Lower leg skin (tissue), 3 donors: ENCODE measurements at regions not wholly inside any gene's neighbourhood (a gene's known extent, or its start where the extent isn't known, plus 50 kb on each side); places are given as distances from the start of the nearest gene placed in this dataset.

ENCODE experiments used
- POLR2A ChIP-seq, 2 donors: fragments of 450-650 bp; IDR thresholded peaks; one replicate each; pipeline ENCODE4 v1.6.1; 2016 to 2017; ENCODE audit warnings: antibody characterized with exemption in 2 of 2, mild to moderate bottlenecking in 1 of 2, moderate library complexity in 1 of 2
- TF ChIP-seq, protein P1 (sequence below), 3 donors: fragments of 450-650 bp; IDR thresholded peaks; one replicate each; pipeline ENCODE4 v1.5.1; 2016; ENCODE audit warnings: antibody characterized with exemption in 3 of 3, mild to moderate bottlenecking in 3 of 3, moderate library complexity in 2 of 3

DNA sequence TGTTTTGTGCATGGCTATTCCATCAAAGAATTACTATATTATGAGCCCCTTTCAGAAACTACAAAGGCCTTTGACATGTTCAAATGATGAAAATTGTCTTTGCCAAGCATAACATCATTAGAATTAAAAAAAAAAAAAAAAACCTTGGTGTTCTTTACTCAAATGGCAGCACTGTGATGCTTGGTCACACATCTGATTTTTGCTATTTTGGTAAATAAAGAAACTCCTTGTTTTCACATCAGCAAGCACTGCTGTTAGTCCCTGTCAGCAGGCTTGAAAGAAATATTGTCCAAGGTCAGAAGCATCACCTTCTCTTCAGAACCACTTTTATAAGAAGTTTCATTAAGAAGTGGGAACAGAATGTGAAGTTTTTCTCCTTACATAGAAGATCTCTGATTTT, 537.3 kb downstream of the MFSD1 start:
- TF ChIP-seq, protein P1, sequence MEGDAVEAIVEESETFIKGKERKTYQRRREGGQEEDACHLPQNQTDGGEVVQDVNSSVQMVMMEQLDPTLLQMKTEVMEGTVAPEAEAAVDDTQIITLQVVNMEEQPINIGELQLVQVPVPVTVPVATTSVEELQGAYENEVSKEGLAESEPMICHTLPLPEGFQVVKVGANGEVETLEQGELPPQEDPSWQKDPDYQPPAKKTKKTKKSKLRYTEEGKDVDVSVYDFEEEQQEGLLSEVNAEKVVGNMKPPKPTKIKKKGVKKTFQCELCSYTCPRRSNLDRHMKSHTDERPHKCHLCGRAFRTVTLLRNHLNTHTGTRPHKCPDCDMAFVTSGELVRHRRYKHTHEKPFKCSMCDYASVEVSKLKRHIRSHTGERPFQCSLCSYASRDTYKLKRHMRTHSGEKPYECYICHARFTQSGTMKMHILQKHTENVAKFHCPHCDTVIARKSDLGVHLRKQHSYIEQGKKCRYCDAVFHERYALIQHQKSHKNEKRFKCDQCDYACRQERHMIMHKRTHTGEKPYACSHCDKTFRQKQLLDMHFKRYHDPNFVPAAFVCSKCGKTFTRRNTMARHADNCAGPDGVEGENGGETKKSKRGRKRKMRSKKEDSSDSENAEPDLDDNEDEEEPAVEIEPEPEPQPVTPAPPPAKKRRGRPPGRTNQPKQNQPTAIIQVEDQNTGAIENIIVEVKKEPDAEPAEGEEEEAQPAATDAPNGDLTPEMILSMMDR (IDR thresholded peaks at IDR 0.05): no peak
- TF ChIP-seq POLR2A (IDR thresholded peaks at IDR 0.05): no peak
